CD4-positive, alpha-beta memory T cell (primary cell): ENCODE measurements at regions not wholly inside any gene's neighbourhood (a gene's known extent, or its start where the extent isn't known, plus 50 kb on each side); places are given as distances from the start of the nearest gene placed in this dataset.
"Not testable (repeated sequence)": the region's sequence is repeated elsewhere in the genome, so short reads cannot be mapped to it uniquely, and the experiment has no call there.

Experiments
- CTCF ChIA-PET: fragments of 350-600 bp; sonication (Branson Sonifier 250); formaldehyde crosslinking; loops from one replicate; lab custom pipeline; 2021; ENCODE audit warnings: inconsistent platforms; ENCODE audit not compliant: partially characterized antibody; lab: Charles Lee
- POLR2A ChIA-PET: fragments of 350-600 bp; sonication (Branson Sonifier 250); formaldehyde crosslinking; loops from one replicate; lab custom pipeline; 2021; ENCODE audit not compliant: partially characterized antibody; lab: Charles Lee
- DNase-seq, 5 donors: peaks; one replicate each; pipeline versions ENCODE4 v3.0.0 to v3.0.0-alpha.2; 2020 to 2022; ENCODE audit warnings: mixed read lengths in 1 of 5
- H3K27ac ChIP-seq: one replicate; pipeline ENCODE4 v1.7.0; 2013; ENCODE audit warnings: low read depth, low read length
- H3K27me3 ChIP-seq: 2 replicates; pipeline ENCODE4 v1.7.0; 2013; ENCODE audit warnings: mild to moderate bottlenecking, low read length, moderate library complexity; ENCODE audit not compliant: insufficient read depth
- H3K36me3 ChIP-seq: 2 replicates; pipeline ENCODE4 v1.7.0; 2013; ENCODE audit warnings: mild to moderate bottlenecking, low read length, moderate library complexity; ENCODE audit not compliant: insufficient read depth
- H3K4me1 ChIP-seq: 2 replicates; pipeline ENCODE4 v1.7.0; 2013; ENCODE audit warnings: mild to moderate bottlenecking, low read length, moderate library complexity; ENCODE audit not compliant: insufficient read depth
- H3K4me3 ChIP-seq, 2 donors: one replicate each; pipeline ENCODE4 v1.7.0; 2013; ENCODE audit warnings: low read length in 2 of 2, mild to moderate bottlenecking in 1 of 2
- H3K9me3 ChIP-seq, 2 donors: one replicate each; pipeline ENCODE4 v1.7.0; 2013; ENCODE audit warnings: low read length in 2 of 2, control low read depth in 1 of 2; ENCODE audit not compliant: control insufficient read depth in 1 of 2
- H3K27ac Mint-ChIP-seq, 7 donors: one replicate each; pipeline ENCODE4 v1.8.0; 2020 to 2021; ENCODE audit warnings: mixed read lengths in 7 of 7, mild to moderate bottlenecking in 6 of 7, inconsistent platforms in 3 of 7, moderate library complexity in 3 of 7
- H3K27me3 Mint-ChIP-seq, 2 donors: one replicate each; pipeline ENCODE4 v1.8.0; 2020 to 2021; ENCODE audit warnings: mixed read lengths in 2 of 2
- H3K36me3 Mint-ChIP-seq, 2 donors: one replicate each; pipeline ENCODE4 v1.8.0; 2020 to 2021; ENCODE audit warnings: mixed read lengths in 2 of 2, inconsistent platforms in 1 of 2, mild to moderate bottlenecking in 1 of 2
- H3K4me1 Mint-ChIP-seq, 4 donors: one replicate each; pipeline ENCODE4 v1.8.0; 2020 to 2021; ENCODE audit warnings: mixed read lengths in 4 of 4, mild to moderate bottlenecking in 1 of 4
- H3K4me3 Mint-ChIP-seq, 8 donors: one replicate each; pipeline ENCODE4 v1.8.0; 2020 to 2021; ENCODE audit warnings: mixed read lengths in 8 of 8, mild to moderate bottlenecking in 7 of 8, moderate library complexity in 6 of 8, inconsistent platforms in 3 of 8
- H3K9me3 Mint-ChIP-seq, 8 donors: one replicate each; pipeline ENCODE4 v1.8.0; 2020 to 2021; ENCODE audit warnings: mixed read lengths in 8 of 8, mild to moderate bottlenecking in 5 of 8, inconsistent platforms in 3 of 8, moderate library complexity in 1 of 8
- intact Hi-C: fragments of 100-400 bp; cut with micrococcal nuclease; formaldehyde crosslinking; loops from one replicate; pipeline ENCODE4 v1.15.1; 2023

- POLR2A ChIA-PET: no interaction called here
- Mint-ChIP-seq H3K36me3 (no peaks in the 10 kb centered on the region), H3K4me3 (no peak overlapping the region), H3K9me3 (peaks cover 0 to 18% (median 5%) of the 10 kb centered on the region in 8 donors), H3K27me3 (no peaks in the 10 kb centered on the region), H3K4me1 (no peaks in the 10 kb centered on the region), H3K27ac (no peak overlapping the region)
- H3K4me1 ChIP-seq: no peaks in the 10 kb centered on the region
- H3K9me3 ChIP-seq: no peaks in the 10 kb centered on the region
- CTCF ChIA-PET: no interaction called here
- no peak for DNase-seq
- no peaks in the 10 kb centered on the region for H3K27me3 ChIP-seq
- H3K4me3 ChIP-seq: no peak overlapping the region
- H3K36me3 ChIP-seq: no peaks in the 10 kb centered on the region
- no peak overlapping the region for H3K27ac ChIP-seq
- intact Hi-C loops: no loop called here
These were observed 557.5 kb downstream of the GOLGA6L6 start for GRCh38 chr15:19984101-19984500.

DNA sequence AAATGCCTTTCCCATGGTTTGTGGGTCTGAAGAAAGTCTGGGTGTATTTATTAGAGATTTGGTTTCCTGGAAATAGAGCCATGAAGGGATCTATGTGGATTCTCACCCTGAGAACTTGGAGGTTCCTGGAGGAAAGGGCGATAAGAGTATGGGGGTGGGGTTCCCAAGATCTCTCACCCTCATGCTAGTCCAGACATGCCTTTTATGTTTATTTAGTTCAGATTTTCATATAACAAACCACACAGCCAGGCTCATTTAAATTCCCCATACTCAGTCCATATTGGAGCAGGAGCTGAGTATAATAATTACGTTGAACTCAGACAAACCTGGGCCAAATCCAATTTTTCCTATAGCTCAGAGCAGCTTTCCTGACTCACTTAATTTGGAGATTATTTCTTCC lies 566.6 kb downstream of the GOLGA6L6 start:
- Histone ChIP-seq H3K27ac (no peak overlapping the region), H3K4me1 (no peaks in the 10 kb centered on the region), H3K27me3 (no peaks in the 10 kb centered on the region), H3K9me3 (no peaks in the 10 kb centered on the region), H3K36me3 (no peaks in the 10 kb centered on the region), H3K4me3 (no peak overlapping the region)
- H3K4me3 Mint-ChIP-seq: no peak overlapping the region
- CTCF ChIA-PET: no interaction called here
- intact Hi-C loops: no loop called here
- DNase-seq: no peak
- POLR2A ChIA-PET: no interaction called here
- H3K27me3 Mint-ChIP-seq: no peaks in the 10 kb centered on the region
- no peaks in the 10 kb centered on the region for H3K4me1 Mint-ChIP-seq
- no peaks in the 10 kb centered on the region for H3K36me3 Mint-ChIP-seq
- H3K27ac Mint-ChIP-seq: no peak overlapping the region
- peaks cover 0 to 24% (median 3%) of the 10 kb centered on the region in 8 donors for H3K9me3 Mint-ChIP-seq

DNA sequence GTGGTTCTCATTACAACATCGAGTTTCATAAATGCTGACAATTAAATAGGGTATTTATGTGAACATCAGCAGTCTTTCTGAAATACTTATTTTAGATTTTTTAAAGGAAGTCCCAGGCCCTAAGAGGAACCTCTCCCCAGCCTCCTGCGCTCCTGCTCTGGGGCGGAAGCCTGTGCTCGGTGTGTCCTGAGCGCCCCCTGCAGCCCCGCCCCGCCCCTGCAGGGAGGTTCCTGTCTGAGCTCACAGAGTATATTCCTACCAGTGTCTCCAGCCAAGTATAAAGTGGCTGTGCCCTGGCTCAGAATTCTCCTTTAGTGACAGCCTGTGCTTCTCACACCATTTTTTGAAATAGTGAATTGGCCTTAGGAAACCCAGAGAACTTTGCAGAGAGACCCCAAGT lies 567.9 kb downstream of the GOLGA6L6 start:
- no peaks in the 10 kb centered on the region for H3K27me3 Mint-ChIP-seq
- peaks cover 0 to 25% (median 3%) of the 10 kb centered on the region in 8 donors for H3K9me3 Mint-ChIP-seq
- H3K27ac ChIP-seq: no peak overlapping the region
- H3K4me3 ChIP-seq: no peak overlapping the region
- H3K4me1 ChIP-seq: no peaks in the 10 kb centered on the region
- no peaks in the 10 kb centered on the region for H3K9me3 ChIP-seq
- H3K36me3 Mint-ChIP-seq: no peaks in the 10 kb centered on the region
- H3K4me1 Mint-ChIP-seq: no peaks in the 10 kb centered on the region
- peak in 1 of 5 donors; percentile 0 for DNase-seq
- intact Hi-C loops: no loop called here
- H3K4me3 Mint-ChIP-seq: no peak overlapping the region
- H3K36me3 ChIP-seq: no peaks in the 10 kb centered on the region
- no peak overlapping the region for H3K27ac Mint-ChIP-seq
- POLR2A ChIA-PET: no interaction called here
- CTCF ChIA-PET: no interaction called here
- no peaks in the 10 kb centered on the region for H3K27me3 ChIP-seq

DNA sequence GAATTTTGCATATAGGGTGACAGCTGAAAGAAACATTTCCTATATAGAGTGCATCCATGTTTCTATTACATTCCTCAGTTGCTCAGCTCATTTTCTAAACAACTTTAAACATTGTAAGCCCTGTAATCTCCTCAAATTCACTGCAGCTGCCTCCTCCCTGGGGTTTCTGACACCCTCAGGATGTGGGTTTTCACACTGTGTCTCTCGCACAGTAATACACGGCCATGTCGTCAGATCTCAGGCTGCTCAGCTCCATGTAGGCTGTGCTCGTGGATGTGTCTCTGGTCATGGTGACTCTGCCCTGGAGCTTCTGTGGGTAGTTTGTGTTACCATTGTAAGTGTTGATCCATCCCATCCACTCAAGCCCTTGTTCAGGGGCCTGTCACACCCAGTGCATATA lies 569.0 kb downstream of the GOLGA6L6 start:
- POLR2A ChIA-PET, DNase-seq, H3K36me3 Mint-ChIP-seq, H3K9me3 ChIP-seq, H3K4me3 ChIP-seq, H3K4me3 Mint-ChIP-seq, H3K4me1 Mint-ChIP-seq, H3K27me3 ChIP-seq, CTCF ChIA-PET, H3K27ac ChIP-seq, intact Hi-C loops, H3K36me3 ChIP-seq, H3K4me1 ChIP-seq, H3K27me3 Mint-ChIP-seq, H3K27ac Mint-ChIP-seq: not testable (repeated sequence)
- peaks cover 0 to 23% (median 2%) of the 10 kb centered on the region in 8 donors for H3K9me3 Mint-ChIP-seq

DNA sequence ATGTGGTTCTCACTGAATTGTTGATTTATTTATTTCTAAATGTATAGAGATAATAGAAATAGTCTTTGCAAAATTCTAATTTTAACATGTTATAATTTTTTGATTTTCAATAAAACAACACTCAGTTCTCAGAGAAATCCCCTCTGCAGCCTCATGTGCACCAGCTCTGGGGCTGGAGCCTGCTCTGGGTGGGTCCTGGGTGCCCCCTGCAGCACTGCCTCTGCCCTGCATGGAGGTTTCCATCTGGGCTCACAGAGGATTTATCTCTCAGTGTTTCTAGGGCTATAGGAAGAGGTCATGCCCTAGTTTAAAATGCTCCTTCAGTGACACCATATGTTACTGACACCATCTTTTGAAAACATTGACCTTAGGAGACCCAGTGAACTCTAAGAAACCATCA lies 576.0 kb downstream of the GOLGA6L6 start:
- H3K4me3 ChIP-seq, DNase-seq, H3K27me3 ChIP-seq, H3K9me3 ChIP-seq, H3K27ac Mint-ChIP-seq, H3K4me1 ChIP-seq, H3K4me1 Mint-ChIP-seq, intact Hi-C loops, H3K36me3 Mint-ChIP-seq, H3K36me3 ChIP-seq, H3K27me3 Mint-ChIP-seq, CTCF ChIA-PET, H3K27ac ChIP-seq, H3K9me3 Mint-ChIP-seq, POLR2A ChIA-PET, H3K4me3 Mint-ChIP-seq: not testable (repeated sequence)

GRCh38 chr15:19964480-19964879 lies 577.1 kb downstream of the GOLGA6L6 start:
- CTCF ChIA-PET, H3K27ac Mint-ChIP-seq, H3K4me3 ChIP-seq, H3K4me1 Mint-ChIP-seq, POLR2A ChIA-PET, H3K27me3 Mint-ChIP-seq, intact Hi-C loops, H3K36me3 ChIP-seq, H3K4me1 ChIP-seq, H3K9me3 ChIP-seq, H3K27ac ChIP-seq, H3K27me3 ChIP-seq, H3K36me3 Mint-ChIP-seq, DNase-seq, H3K4me3 Mint-ChIP-seq: not testable (repeated sequence)
- H3K9me3 Mint-ChIP-seq: peaks cover 0 to 15% (median 12%) of the 10 kb centered on the region in 8 donors

DNA sequence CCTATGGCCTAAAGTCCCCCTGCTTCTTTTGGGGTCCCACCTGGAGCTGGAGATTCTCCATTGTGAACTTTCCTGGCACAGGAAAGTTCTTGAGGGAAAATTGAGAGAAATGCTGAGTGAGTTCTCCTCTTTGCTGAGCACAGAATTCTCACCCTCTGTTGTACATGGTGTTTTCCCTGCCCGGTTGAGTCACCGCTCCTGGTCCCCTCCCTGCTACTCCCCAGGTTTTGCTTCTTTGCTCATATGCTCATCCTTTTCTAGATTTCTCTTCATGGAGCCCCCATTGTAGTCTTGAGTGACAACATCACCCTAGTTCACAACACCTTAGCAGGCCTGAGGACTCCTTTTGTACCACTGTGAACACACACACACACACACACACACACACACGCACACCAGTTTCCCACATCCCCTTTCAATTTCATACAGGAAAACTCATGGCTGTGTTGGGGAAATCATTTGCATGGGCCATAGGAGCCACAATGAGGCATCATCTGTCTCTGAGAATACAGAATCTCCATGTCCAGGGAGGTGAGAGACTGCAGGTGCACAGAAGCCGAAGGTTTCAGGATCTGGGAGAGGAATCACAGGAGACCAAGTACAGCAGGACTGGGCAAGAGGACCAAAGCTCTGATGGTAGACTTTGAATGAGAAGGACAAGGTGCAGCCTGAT lies 585.3 kb downstream of the GOLGA6L6 start:
- Histone ChIP-seq H3K27ac (no peak overlapping the region), H3K27me3 (no peaks in the 10 kb centered on the region), H3K9me3 (no peaks in the 10 kb centered on the region), H3K36me3 (no peaks in the 10 kb centered on the region), H3K4me1 (no peaks in the 10 kb centered on the region), H3K4me3 (no peak overlapping the region)
- Mint-ChIP-seq H3K4me1 (no peaks in the 10 kb centered on the region), H3K4me3 (no peak overlapping the region), H3K27me3 (no peaks in the 10 kb centered on the region), H3K36me3 (no peaks in the 10 kb centered on the region), H3K27ac (no peak overlapping the region), H3K9me3 (peaks cover 0 to 39% (median 13%) of the 10 kb centered on the region in 8 donors)
- no peak for DNase-seq
- POLR2A ChIA-PET: no interaction called here
- intact Hi-C loops: no loop called here
- CTCF ChIA-PET: no interaction called here
